Femur (tissue), 1 donor: ENCODE measurements at regions not wholly inside any gene's neighbourhood (a gene's known extent, or its start where the extent isn't known, plus 50 kb on each side); places are given as distances from the start of the nearest gene placed in this dataset.
"Not testable (repeated sequence)": the region's sequence is repeated elsewhere in the genome, so short reads cannot be mapped to it uniquely, and the experiment has no call there.

ENCODE experiments used
- DNase-seq: peaks from one replicate; pipeline ENCODE4 v3.0.0-alpha.2; 2017

GRCh38 chr7:68971634-68972340 lies 626.5 kb upstream of the AUTS2 start:
- no peak for DNase-seq

GRCh38 chr7:68977385-68978055 lies 620.8 kb upstream of the AUTS2 start:
- peak; percentile 60 for DNase-seq

DNA sequence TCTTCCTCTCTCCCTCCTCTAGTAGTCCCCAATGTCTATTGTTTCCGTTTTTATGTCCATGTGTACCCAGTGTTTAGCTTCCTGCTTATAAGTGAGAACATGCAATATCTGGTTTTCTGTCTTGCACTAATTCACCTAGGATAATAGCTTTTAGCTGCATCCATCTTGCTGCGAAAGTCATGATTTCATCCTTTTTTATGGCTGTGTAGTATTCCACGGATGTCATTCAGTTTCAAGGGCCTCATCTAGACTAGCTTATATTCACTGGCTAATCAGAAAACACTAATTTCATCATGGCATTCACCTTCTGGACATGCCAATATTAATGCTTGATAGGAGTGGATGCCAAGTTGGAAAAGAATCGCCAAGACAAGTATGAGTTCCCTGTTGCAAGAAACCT lies 619.6 kb upstream of the AUTS2 start:
- DNase-seq, result no peak

GRCh38 chr7:68980011-68980410 lies 618.3 kb upstream of the AUTS2 start:
- no peak for DNase-seq

- not testable (repeated sequence) for DNase-seq
Measured at GRCh38 chr7:68980432-68980831, 617.8 kb upstream of the AUTS2 start.

DNA sequence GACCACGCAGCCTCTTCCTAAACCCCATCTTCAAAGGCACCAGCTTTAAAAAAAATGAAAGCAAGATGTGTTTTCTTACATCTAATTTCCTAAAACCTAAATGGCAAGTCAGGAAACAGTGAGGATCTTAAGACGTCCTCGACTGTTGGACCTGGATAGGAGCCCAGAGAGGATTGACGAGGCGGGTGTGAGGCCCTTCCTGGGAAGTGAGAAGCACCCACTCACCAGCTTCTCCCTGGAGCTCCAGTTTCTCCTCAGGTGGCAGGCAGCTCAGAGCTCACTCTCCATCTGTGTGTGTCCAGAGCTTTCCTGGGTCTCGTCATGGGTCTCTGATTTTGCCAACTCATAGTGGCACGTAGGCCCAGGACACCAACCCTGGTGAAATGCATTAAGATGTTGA lies 614.0 kb upstream of the AUTS2 start:
- no peak for DNase-seq

DNA sequence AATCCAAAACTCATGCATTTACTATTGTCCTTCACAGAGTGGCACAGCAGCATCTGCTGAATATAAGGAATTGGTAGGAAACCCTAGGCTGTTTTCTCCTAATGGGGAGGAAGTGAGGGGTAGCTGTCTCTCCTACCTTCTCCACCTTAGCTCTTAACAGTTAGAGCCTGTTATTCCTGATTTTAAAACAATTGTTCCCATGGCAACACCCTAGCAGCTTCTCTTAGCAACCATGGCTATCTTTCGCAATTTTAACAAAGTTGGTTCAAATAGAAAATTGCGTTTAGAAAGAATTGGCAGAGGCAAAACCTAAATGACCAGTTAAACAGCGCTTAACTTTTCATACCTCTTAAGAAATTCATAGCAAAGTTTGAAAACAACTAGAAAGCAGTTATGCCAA lies 603.4 kb upstream of the AUTS2 start:
- DNase-seq, result no peak

- DNase-seq, result no peak
Measured at GRCh38 chr7:68998136-68998535, 600.1 kb upstream of the AUTS2 start.

GRCh38 chr7:69002416-69002815 lies 595.9 kb upstream of the AUTS2 start:
- no peak for DNase-seq

DNA sequence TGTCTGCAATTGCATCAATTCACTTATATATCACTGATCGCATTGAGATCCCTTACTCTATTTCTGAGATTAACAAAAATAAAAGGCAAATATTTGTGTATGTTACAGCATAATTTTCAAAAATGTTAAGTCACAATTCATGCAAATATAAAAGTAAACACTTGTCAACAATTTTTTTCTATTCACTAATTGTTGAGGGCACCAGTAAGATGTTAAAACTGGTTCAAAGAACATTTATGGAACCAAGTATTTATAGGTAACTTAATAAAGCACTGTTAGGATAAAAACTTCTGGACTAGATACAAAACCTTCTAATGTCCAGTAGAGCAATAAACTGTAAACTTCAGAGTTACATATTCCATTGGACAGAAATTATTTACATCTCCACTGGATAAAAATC lies 586.1 kb upstream of the AUTS2 start:
- no peak for DNase-seq

- DNase-seq, result no peak
Measured at GRCh38 chr7:69017208-69017607, 581.1 kb upstream of the AUTS2 start.

- peak; percentile 27 for DNase-seq
Measured at GRCh38 chr7:69018200-69018599, 580.1 kb upstream of the AUTS2 start.

DNA sequence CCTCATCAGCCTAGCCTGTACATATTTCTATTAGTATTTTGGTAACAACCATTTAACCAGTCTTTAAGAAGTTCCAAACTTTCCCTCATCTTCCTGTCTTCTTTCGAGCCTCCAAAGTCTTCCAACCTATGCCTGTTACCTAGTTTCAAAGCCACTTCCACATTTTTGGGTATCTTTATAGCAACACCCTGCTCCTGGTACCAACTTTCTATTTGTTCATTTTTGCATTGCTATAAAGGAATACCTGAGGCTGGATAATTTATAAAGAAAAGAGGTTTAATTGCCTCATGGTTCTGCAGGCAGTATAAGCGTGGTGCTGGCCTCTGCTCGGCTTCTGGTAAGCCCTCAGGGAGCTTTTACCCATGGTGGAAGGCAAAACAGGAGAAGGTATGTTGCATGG lies 578.8 kb upstream of the AUTS2 start:
- no peak for DNase-seq

GRCh38 chr7:69020536-69020935 lies 577.7 kb upstream of the AUTS2 start:
- no peak for DNase-seq

- no peak for DNase-seq
Measured at GRCh38 chr7:69025249-69025648, 573.0 kb upstream of the AUTS2 start.

DNA sequence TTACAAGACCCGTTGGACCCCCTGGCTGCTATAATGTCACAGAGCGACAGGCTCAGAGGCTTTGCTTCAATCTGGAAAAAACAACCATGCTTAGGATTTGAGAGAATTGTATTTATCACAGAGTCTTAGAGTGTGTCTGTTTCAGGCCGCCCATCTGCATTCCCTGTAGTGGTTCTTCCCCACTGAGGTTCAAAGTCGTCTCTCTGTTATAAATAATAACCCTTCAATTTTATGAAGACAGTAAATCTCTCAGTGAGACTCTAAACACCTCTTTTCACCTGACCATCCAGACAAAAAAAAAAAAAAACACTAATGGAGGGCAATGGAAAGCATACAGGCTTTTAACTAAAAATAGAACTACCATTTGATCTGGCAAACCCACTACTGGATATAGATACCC lies 565.4 kb upstream of the AUTS2 start:
- no peak for DNase-seq

DNA sequence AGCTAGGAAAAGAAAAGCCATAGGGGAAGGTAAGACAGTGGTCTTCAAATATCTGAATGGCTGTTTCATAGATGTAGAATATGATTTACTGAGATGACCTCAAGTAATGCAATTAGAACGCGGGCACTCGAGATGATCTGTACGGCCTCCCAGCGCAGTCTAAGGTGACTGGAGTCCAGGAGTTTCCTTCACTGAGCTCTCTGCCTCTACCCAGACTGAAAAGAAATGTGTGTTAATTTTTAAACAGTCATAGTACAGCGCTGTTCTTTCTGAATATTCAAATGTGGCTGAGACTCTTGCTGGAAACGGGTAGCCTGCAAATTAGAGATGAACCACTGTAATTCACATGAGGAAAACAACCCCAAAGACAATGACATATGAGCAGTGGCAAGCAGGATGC lies 562.4 kb upstream of the AUTS2 start:
- DNase-seq, result no peak

DNA sequence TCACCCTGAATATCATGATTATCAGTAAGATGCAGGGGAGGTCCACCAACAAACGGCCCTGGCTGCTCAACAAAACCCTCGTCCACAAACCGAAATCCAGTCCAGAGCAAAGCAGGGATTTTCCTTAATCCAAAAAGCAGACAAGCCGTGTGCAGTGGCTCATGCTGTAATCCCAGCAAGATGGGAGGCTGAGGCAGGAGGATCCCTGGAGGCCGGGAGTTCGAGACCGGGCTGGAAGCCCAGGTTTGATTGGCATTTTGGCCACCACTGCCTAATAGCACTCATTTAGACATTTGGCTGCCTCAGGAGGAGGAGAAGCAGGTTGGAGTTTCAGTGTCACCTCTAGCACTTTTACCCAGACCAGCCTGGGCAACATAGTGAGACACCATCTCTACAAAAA lies 562.0 kb upstream of the AUTS2 start:
- no peak for DNase-seq

- DNase-seq, result no peak
Measured at GRCh38 chr7:69038915-69039314, 559.4 kb upstream of the AUTS2 start.

GRCh38 chr7:69042138-69042537 lies 556.1 kb upstream of the AUTS2 start:
- no peak for DNase-seq

DNA sequence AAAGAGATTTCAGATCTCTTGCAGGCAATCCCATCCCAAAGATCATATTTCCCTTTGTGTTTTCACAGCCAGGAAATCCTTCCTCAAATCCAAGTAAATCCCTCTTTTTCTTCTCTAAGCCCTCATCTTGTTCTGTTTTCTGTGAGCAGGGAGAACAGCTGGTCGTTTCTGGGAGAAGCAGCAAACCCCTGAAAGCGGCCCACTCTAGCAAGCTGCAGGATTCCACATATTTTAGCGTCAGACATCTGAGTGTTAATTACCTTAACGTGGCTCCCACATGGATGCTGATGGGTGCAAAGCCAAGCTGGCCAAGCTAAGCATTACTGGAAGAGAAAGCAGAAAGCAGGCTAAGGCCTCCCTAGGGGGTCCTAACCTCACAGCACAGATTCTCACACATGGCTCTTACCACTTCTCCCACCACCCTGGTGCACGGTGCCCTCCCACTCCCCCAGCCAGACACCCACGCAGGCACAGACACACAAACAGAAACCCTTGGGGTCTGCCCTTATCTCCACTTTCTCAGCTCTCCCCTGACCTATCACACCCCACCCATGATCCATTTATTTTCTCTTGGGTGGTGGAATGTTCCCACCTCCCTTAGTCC lies 551.0 kb upstream of the AUTS2 start:
- DNase-seq, result peak; percentile 46

DNA sequence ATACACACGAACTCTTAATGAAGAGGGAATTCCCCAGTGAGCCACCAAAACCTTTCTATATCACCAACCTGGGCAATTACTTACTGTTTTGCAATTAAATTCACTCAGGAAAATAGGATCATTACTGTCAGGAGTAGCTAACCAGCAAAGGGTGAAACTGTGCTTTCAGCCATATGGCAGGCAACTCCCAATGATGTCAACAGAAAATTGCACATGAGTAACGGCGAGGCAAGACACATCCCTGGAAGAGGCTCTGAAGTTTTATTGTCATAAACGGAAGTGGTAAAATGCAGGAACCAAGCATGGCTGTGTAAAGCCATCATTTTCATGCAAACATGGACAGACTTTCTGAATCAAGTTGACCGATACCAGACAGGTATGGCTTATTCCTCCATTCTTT lies 548.9 kb upstream of the AUTS2 start:
- no peak for DNase-seq

- DNase-seq, result no peak
Measured at GRCh38 chr7:69052447-69052846, 545.8 kb upstream of the AUTS2 start.

- no peak for DNase-seq
Measured at GRCh38 chr7:69060516-69060915, 537.8 kb upstream of the AUTS2 start.
